GM10266 (cell line): ENCODE measurements at regions not wholly inside any gene's neighbourhood (a gene's known extent, or its start where the extent isn't known, plus 50 kb on each side); places are given as distances from the start of the nearest gene placed in this dataset.

ENCODE experiments used
- DNase-seq: peaks from one replicate; pipeline ENCODE4 v3.0.0; 2012; ENCODE audit errors: extremely low spot score
- CTCF ChIP-seq: IDR thresholded peaks from 2 replicates; pipeline ENCODE4 v1.5.1; 2012; ENCODE audit warnings: mild to moderate bottlenecking, low read depth; ENCODE audit not compliant: control insufficient read depth, insufficient read depth; ENCODE audit errors: missing control alignments

- TF ChIP-seq CTCF, result no peak
- no peak for DNase-seq
Measured at GRCh38 chr4:59630922-59631321, 1569.2 kb upstream of the ADGRL3 start.

GRCh38 chr4:59637596-59637995, 1562.5 kb upstream of the ADGRL3 start:
- DNase-seq, result no peak
- no peak for TF ChIP-seq CTCF

GRCh38 chr4:59643682-59644081, 1556.4 kb upstream of the ADGRL3 start:
- DNase-seq, result no peak
- no peak for TF ChIP-seq CTCF

GRCh38 chr4:59644765-59645164, 1555.4 kb upstream of the ADGRL3 start:
- DNase-seq, result no peak
- no peak for TF ChIP-seq CTCF

- no peak for TF ChIP-seq CTCF
- DNase-seq, result no peak
Measured at GRCh38 chr4:59646082-59646481, 1554.0 kb upstream of the ADGRL3 start.

- DNase-seq, result no peak
- TF ChIP-seq CTCF, result no peak
Measured at GRCh38 chr4:59647011-59647410, 1553.1 kb upstream of the ADGRL3 start.

GRCh38 chr4:59647500-59647899, 1552.6 kb upstream of the ADGRL3 start:
- no peak for DNase-seq
- TF ChIP-seq CTCF, result no peak
